Large intestine (tissue), 3 donors: ENCODE measurements at regions not wholly inside any gene's neighbourhood (a gene's known extent, or its start where the extent isn't known, plus 50 kb on each side); places are given as distances from the start of the nearest gene placed in this dataset.

ENCODE experiments used
- DNase-seq, 2 donors: peaks; one replicate each; pipeline versions ENCODE4 v3.0.0 to v3.0.0-alpha.2; 2013
- H3K27ac ChIP-seq: one replicate; pipeline ENCODE4 v1.5.1; 2013; ENCODE audit warnings: low read length
- H3K27me3 ChIP-seq: 2 replicates; pipeline ENCODE4 v1.6.1; 2013; ENCODE audit warnings: low read length; ENCODE audit not compliant: control insufficient read depth, insufficient read depth
- H3K36me3 ChIP-seq: 2 replicates; pipeline ENCODE4 v1.6.1; 2013; ENCODE audit warnings: low read length; ENCODE audit not compliant: control insufficient read depth, insufficient read depth
- H3K4me1 ChIP-seq: one replicate; pipeline ENCODE4 v1.6.1; 2013; ENCODE audit warnings: low read length; ENCODE audit not compliant: control insufficient read depth, insufficient read depth
- H3K4me3 ChIP-seq: one replicate; pipeline ENCODE4 v1.5.1; 2013; ENCODE audit warnings: low read length
- H3K9me3 ChIP-seq: one replicate; pipeline ENCODE4 v1.6.1; 2013; ENCODE audit warnings: mild to moderate bottlenecking, low read depth, low read length, moderate library complexity; ENCODE audit not compliant: control insufficient read depth
- WGBS: methylation state at CpG from one replicate; pipeline ENCODE4 v1.1.5; 2013; ENCODE audit warnings: low lambda C conversion rate; ENCODE audit not compliant: insufficient coverage; 5-methylcytosine and 5-hydroxymethylcytosine counted together

GRCh38 chr1:239590556-239590955 is 204.2 kb downstream of the CHRM3 start:
- H3K9me3 ChIP-seq, result no peaks in the 10 kb centered on the region
- no peaks in the 10 kb centered on the region for H3K36me3 ChIP-seq
- H3K27me3 ChIP-seq, result no peaks in the 10 kb centered on the region
- no peak overlapping the region for H3K4me3 ChIP-seq
- H3K27ac ChIP-seq, result no peak overlapping the region
- no peak for DNase-seq
- no peaks in the 10 kb centered on the region for H3K4me1 ChIP-seq

GRCh38 chr1:239593527-239593926 is 207.2 kb downstream of the CHRM3 start:
- 40% methylated on average over 1 of the region's 4 CpGs for WGBS

GRCh38 chr1:239600588-239600987 is 214.2 kb downstream of the CHRM3 start:
- no peaks in the 10 kb centered on the region for H3K36me3 ChIP-seq
- no peaks in the 10 kb centered on the region for H3K4me1 ChIP-seq
- DNase-seq, result no peak
- H3K27ac ChIP-seq, result no peak overlapping the region
- no peak overlapping the region for H3K4me3 ChIP-seq
- no peaks in the 10 kb centered on the region for H3K27me3 ChIP-seq
- H3K9me3 ChIP-seq, result no peaks in the 10 kb centered on the region

More at GRCh38 chr1:239593527-239593926, 207.2 kb downstream of the CHRM3 start:
- Histone ChIP-seq H3K4me3 (no peak overlapping the region), H3K27ac (no peak overlapping the region), H3K4me1 (no peaks in the 10 kb centered on the region), H3K9me3 (no peaks in the 10 kb centered on the region), H3K27me3 (no peaks in the 10 kb centered on the region), H3K36me3 (no peaks in the 10 kb centered on the region)
- DNase-seq, result no peak

GRCh38 chr1:239601108-239601507 is 214.7 kb downstream of the CHRM3 start:
- no peak overlapping the region for H3K4me3 ChIP-seq

GRCh38 chr1:239603530-239603929 is 217.2 kb downstream of the CHRM3 start:
- no peak overlapping the region for H3K4me3 ChIP-seq
- H3K27me3 ChIP-seq, result no peaks in the 10 kb centered on the region
- H3K36me3 ChIP-seq, result no peaks in the 10 kb centered on the region
- H3K27ac ChIP-seq, result no peak overlapping the region
- no peaks in the 10 kb centered on the region for H3K4me1 ChIP-seq
- WGBS, result 100% methylated on average over 2 of the region's 3 CpGs
- DNase-seq, result no peak
- no peaks in the 10 kb centered on the region for H3K9me3 ChIP-seq

More at GRCh38 chr1:239601108-239601507, 214.7 kb downstream of the CHRM3 start:
- Histone ChIP-seq H3K4me1 (no peaks in the 10 kb centered on the region), H3K27me3 (no peaks in the 10 kb centered on the region), H3K27ac (no peak overlapping the region), H3K36me3 (no peaks in the 10 kb centered on the region), H3K9me3 (no peaks in the 10 kb centered on the region)
- DNase-seq, result no peak

- no peaks in the 10 kb centered on the region for H3K9me3 ChIP-seq
- no peak overlapping the region for H3K27ac ChIP-seq
- H3K4me3 ChIP-seq, result no peak overlapping the region
- no peaks in the 10 kb centered on the region for H3K36me3 ChIP-seq
- 89% methylated on average over 1 of the region's 2 CpGs for WGBS
- no peaks in the 10 kb centered on the region for H3K4me1 ChIP-seq
- H3K27me3 ChIP-seq, result no peaks in the 10 kb centered on the region
- no peak for DNase-seq
Observed at GRCh38 chr1:239606850-239607400, 220.6 kb downstream of the CHRM3 start.

GRCh38 chr1:239608469-239608868 is 222.1 kb downstream of the CHRM3 start:
- H3K36me3 ChIP-seq, result no peaks in the 10 kb centered on the region
- no peak overlapping the region for H3K4me3 ChIP-seq
- no peaks in the 10 kb centered on the region for H3K9me3 ChIP-seq
- H3K27ac ChIP-seq, result no peak overlapping the region
- H3K27me3 ChIP-seq, result no peaks in the 10 kb centered on the region
- H3K4me1 ChIP-seq, result no peaks in the 10 kb centered on the region
- WGBS, result 100% methylated on average over 1 of the region's 6 CpGs
- no peak for DNase-seq

- no peak for DNase-seq
- Histone ChIP-seq H3K9me3 (no peaks in the 10 kb centered on the region), H3K27me3 (no peaks in the 10 kb centered on the region), H3K27ac (no peak overlapping the region), H3K4me1 (no peaks in the 10 kb centered on the region), H3K4me3 (no peak overlapping the region), H3K36me3 (no peaks in the 10 kb centered on the region)
- no CpG with 5 or more reads among the region's 1 CpG for WGBS
Observed at GRCh38 chr1:239612379-239612778, 226.0 kb downstream of the CHRM3 start.

- no peaks in the 10 kb centered on the region for H3K27me3 ChIP-seq
- WGBS, result 100% methylated on average over 1 of the region's 1 CpG
- no peaks in the 10 kb centered on the region for H3K9me3 ChIP-seq
- no peaks in the 10 kb centered on the region for H3K36me3 ChIP-seq
- no peak overlapping the region for H3K4me3 ChIP-seq
- no peak overlapping the region for H3K27ac ChIP-seq
- H3K4me1 ChIP-seq, result no peaks in the 10 kb centered on the region
- DNase-seq, result no peak
Observed at GRCh38 chr1:239616673-239617072, 230.3 kb downstream of the CHRM3 start.

GRCh38 chr1:239617259-239617658 is 230.9 kb downstream of the CHRM3 start:
- H3K36me3 ChIP-seq, result no peaks in the 10 kb centered on the region
- no peak overlapping the region for H3K27ac ChIP-seq
- H3K4me1 ChIP-seq, result no peaks in the 10 kb centered on the region
- H3K27me3 ChIP-seq, result no peaks in the 10 kb centered on the region
- no peaks in the 10 kb centered on the region for H3K9me3 ChIP-seq
- no peak for DNase-seq
- 100% methylated on average over 2 of the region's 6 CpGs for WGBS
- no peak overlapping the region for H3K4me3 ChIP-seq

- DNase-seq, result no peak
- Histone ChIP-seq H3K36me3 (no peaks in the 10 kb centered on the region), H3K4me1 (no peaks in the 10 kb centered on the region), H3K9me3 (no peaks in the 10 kb centered on the region), H3K27ac (no peak overlapping the region), H3K27me3 (no peaks in the 10 kb centered on the region), H3K4me3 (no peak overlapping the region)
- 96% methylated on average over 4 of the region's 5 CpGs for WGBS
Observed at GRCh38 chr1:239617731-239618130, 231.4 kb downstream of the CHRM3 start.
